ENCODE measurements at regions not wholly inside any gene's neighbourhood (a gene's known extent, or its start where the extent isn't known, plus 50 kb on each side); places are given as distances from the start of the nearest gene placed in this dataset.
A peak's percentile ranks its signal among the peaks of the same experiment; 100 is the strongest.

GRCh38 chr17:14637260-14637659 lies 336.4 kb downstream of the HS3ST3B1 start:
- TF ChIP-seq CTCF (IDR thresholded peaks at IDR 0.05) = no peak
- TF ChIP-seq POLR2AphosphoS5 (IDR thresholded peaks at IDR 0.05) = no peak
- TF ChIP-seq POLR2A (IDR thresholded peaks at IDR 0.05) = no peak
- Histone ChIP-seq H3K27ac (no peak overlapping the region), H3K36me3 (no peaks in the 10 kb centered on the region), H3K9me3 (no peaks in the 10 kb centered on the region), H3K4me3 (no peak overlapping the region), H3K4me1 (no peaks in the 10 kb centered on the region), H3K27me3 (no peaks in the 10 kb centered on the region)
- DNase-seq (ENCODE audit: low spot score in 2 of 2) = no peak
- intact Hi-C loops (cut with DNase I; ENCODE audit: low total_unique reads) = no loop called here

- no peak for TF ChIP-seq CTCF (IDR thresholded peaks at IDR 0.05)
- no peak for TF ChIP-seq POLR2AphosphoS5 (IDR thresholded peaks at IDR 0.05)
- TF ChIP-seq POLR2A (IDR thresholded peaks at IDR 0.05) = no peak
- Histone ChIP-seq H3K27me3 (no peaks in the 10 kb centered on the region), H3K4me1 (no peaks in the 10 kb centered on the region), H3K36me3 (no peaks in the 10 kb centered on the region), H3K4me3 (no peak overlapping the region), H3K27ac (no peak overlapping the region), H3K9me3 (no peaks in the 10 kb centered on the region)
- no peak for DNase-seq (ENCODE audit: low spot score in 2 of 2)
- intact Hi-C loops (cut with DNase I; ENCODE audit: low total_unique reads) = no loop called here
Observed at GRCh38 chr17:14630621-14631020, 329.7 kb downstream of the HS3ST3B1 start.

- Histone ChIP-seq H3K27me3 (no peaks in the 10 kb centered on the region), H3K4me3 (no peak overlapping the region), H3K9me3 (no peaks in the 10 kb centered on the region), H3K36me3 (no peaks in the 10 kb centered on the region), H3K27ac (no peak overlapping the region), H3K4me1 (no peaks in the 10 kb centered on the region)
- TF ChIP-seq POLR2AphosphoS5 (IDR thresholded peaks at IDR 0.05) = no peak
- TF ChIP-seq CTCF (IDR thresholded peaks at IDR 0.05) = no peak
- no peak for TF ChIP-seq POLR2A (IDR thresholded peaks at IDR 0.05)
- DNase-seq (ENCODE audit: low spot score in 2 of 2) = no peak
- intact Hi-C loops (cut with DNase I; ENCODE audit: low total_unique reads) = no loop called here
Observed at GRCh38 chr17:14630046-14630445, 329.2 kb downstream of the HS3ST3B1 start.

- Histone ChIP-seq H3K27me3 (no peaks in the 10 kb centered on the region), H3K27ac (no peak overlapping the region), H3K4me3 (no peak overlapping the region), H3K4me1 (no peaks in the 10 kb centered on the region), H3K9me3 (no peaks in the 10 kb centered on the region), H3K36me3 (no peaks in the 10 kb centered on the region)
- no peak for TF ChIP-seq POLR2A (IDR thresholded peaks at IDR 0.05)
- TF ChIP-seq CTCF (IDR thresholded peaks at IDR 0.05) = no peak
- TF ChIP-seq POLR2AphosphoS5 (IDR thresholded peaks at IDR 0.05) = no peak
- peak in 1 of 2 donors; percentile 84 for DNase-seq (ENCODE audit: low spot score in 2 of 2)
- intact Hi-C loops (cut with DNase I; ENCODE audit: low total_unique reads) = no loop called here
Observed at GRCh38 chr17:14622615-14623101, 321.8 kb downstream of the HS3ST3B1 start.

- no peak overlapping the region for H3K4me3 ChIP-seq
- DNase-seq (ENCODE audit: low spot score in 2 of 2) = no peak
- no peaks in the 10 kb centered on the region for H3K4me1 ChIP-seq
- peak overlapping the region in 1 of 2 donors; percentile 43 for H3K27ac ChIP-seq
- intact Hi-C loops (cut with DNase I; ENCODE audit: low total_unique reads) = no loop called here
- no peaks in the 10 kb centered on the region for H3K36me3 ChIP-seq
- H3K27me3 ChIP-seq = no peaks in the 10 kb centered on the region
- no peaks in the 10 kb centered on the region for H3K9me3 ChIP-seq
- no peak for TF ChIP-seq CTCF (IDR thresholded peaks at IDR 0.05)
- no peak for TF ChIP-seq POLR2A (IDR thresholded peaks at IDR 0.05)
- no peak for TF ChIP-seq POLR2AphosphoS5 (IDR thresholded peaks at IDR 0.05)
Observed at GRCh38 chr17:14621826-14622614, 321.1 kb downstream of the HS3ST3B1 start.

All from breast epithelium (tissue), 4 donors.